ENCODE measurements at regions not wholly inside any gene's neighbourhood (a gene's known extent, or its start where the extent isn't known, plus 50 kb on each side); places are given as distances from the start of the nearest gene placed in this dataset.

- no peak for TF ChIP-seq CTCF (IDR thresholded peaks at IDR 0.05; ENCODE audit: borderline replicate concordance, insufficient read depth, low read depth, low read length)
These were observed 346.0 kb upstream of the TBX3 start for GRCh38 chr12:115030017-115030416.

GRCh38 chr12:115024531-115024930 is 340.6 kb upstream of the TBX3 start:
- TF ChIP-seq CTCF (IDR thresholded peaks at IDR 0.05; ENCODE audit: borderline replicate concordance, insufficient read depth, low read depth, low read length) = no peak
- no peak overlapping the region for H3K4me3 ChIP-seq (ENCODE audit: low read depth, low read length)

More at GRCh38 chr12:115030017-115030416, 346.0 kb upstream of the TBX3 start:
- H3K4me3 ChIP-seq (ENCODE audit: low read depth, low read length) = no peak overlapping the region

- no peak for TF ChIP-seq CTCF (IDR thresholded peaks at IDR 0.05; ENCODE audit: borderline replicate concordance, insufficient read depth, low read depth, low read length)
These were observed 339.6 kb upstream of the TBX3 start for GRCh38 chr12:115023279-115024265.

GRCh38 chr12:115020091-115020490 is 336.1 kb upstream of the TBX3 start:
- no peak for TF ChIP-seq CTCF (IDR thresholded peaks at IDR 0.05; ENCODE audit: borderline replicate concordance, insufficient read depth, low read depth, low read length)
- H3K4me3 ChIP-seq (ENCODE audit: low read depth, low read length) = no peak overlapping the region

More at GRCh38 chr12:115023279-115024265, 339.6 kb upstream of the TBX3 start:
- H3K4me3 ChIP-seq (ENCODE audit: low read depth, low read length) = no peak overlapping the region

- no peak overlapping the region for H3K4me3 ChIP-seq (ENCODE audit: low read depth, low read length)
- no peak for TF ChIP-seq CTCF (IDR thresholded peaks at IDR 0.05; ENCODE audit: borderline replicate concordance, insufficient read depth, low read depth, low read length)
These were observed 333.4 kb upstream of the TBX3 start for GRCh38 chr12:115017346-115017745.

GRCh38 chr12:115013236-115013981 is 329.4 kb upstream of the TBX3 start:
- H3K4me3 ChIP-seq (ENCODE audit: low read depth, low read length) = no peak overlapping the region
- no peak for TF ChIP-seq CTCF (IDR thresholded peaks at IDR 0.05; ENCODE audit: borderline replicate concordance, insufficient read depth, low read depth, low read length)

All from GM12875 (cell line).